Transverse colon (tissue), 4 donors: ENCODE measurements at regions not wholly inside any gene's neighbourhood (a gene's known extent, or its start where the extent isn't known, plus 50 kb on each side); places are given as distances from the start of the nearest gene placed in this dataset.
"Not testable (repeated sequence)": the region's sequence is repeated elsewhere in the genome, so short reads cannot be mapped to it uniquely, and the experiment has no call there.

Experiments
- DNase-seq: peaks from one replicate; pipeline ENCODE4 v3.0.0-alpha.2; 2019
- H3K27ac ChIP-seq, 4 donors: fragments of 200-600 bp; sonication (generic); 2 replicates each; pipeline ENCODE4 v1.5.1; 2016 to 2018; ENCODE audit warnings: inconsistent platforms in 4 of 4
- H3K27me3 ChIP-seq: fragments of 200-600 bp; sonication (generic); 2 replicates; pipeline ENCODE4 v1.5.1; 2017; ENCODE audit warnings: inconsistent platforms
- H3K36me3 ChIP-seq, 4 donors: fragments of 200-600 bp; sonication (generic); 2 replicates each; pipeline ENCODE4 v1.5.1; 2017 to 2019; ENCODE audit warnings: inconsistent platforms in 4 of 4
- H3K4me1 ChIP-seq, 4 donors: fragments of 200-600 bp; sonication (generic); 2 replicates each; pipeline ENCODE4 v1.5.1; 2017 to 2020; ENCODE audit warnings: inconsistent platforms in 4 of 4
- H3K4me3 ChIP-seq, 4 donors: fragments of 200-600 bp; sonication (generic); 1 replicate in 1 of 4; 2 replicates in 3 of 4; pipeline versions ENCODE4 v1.5.1 to v1.6.1; 2017 to 2019; ENCODE audit warnings: inconsistent platforms in 4 of 4
- H3K9me3 ChIP-seq, 2 donors: fragments of 200-600 bp; sonication (generic); 2 replicates each; pipeline ENCODE4 v1.5.1; 2017 to 2019; ENCODE audit warnings: inconsistent platforms in 2 of 2
- CTCF ChIP-seq, 5 experiments: fragments of 200-600 bp in 3 of 5; fragments of 450-650 bp in 2 of 5; sonication (generic) in 3 of 5; IDR thresholded peaks; 1 replicate in 2 of 5; 2 replicates in 3 of 5; pipeline ENCODE4 v1.5.1; 2016 to 2017; ENCODE audit warnings: antibody characterized with exemption in 5 of 5, inconsistent platforms in 3 of 5, mild to moderate bottlenecking in 2 of 5, moderate library complexity in 1 of 5
- EP300 ChIP-seq: sonication (generic); formaldehyde crosslinking; IDR thresholded peaks from one replicate; pipeline ENCODE4 v1.6.1; 2017; ENCODE audit warnings: antibody characterized with exemption, low read depth
- POLR2A ChIP-seq: fragments of 450-650 bp; IDR thresholded peaks from one replicate; pipeline ENCODE4 v1.6.1; 2016; ENCODE audit warnings: antibody characterized with exemption, mild to moderate bottlenecking, moderate library complexity
- POLR2AphosphoS5 ChIP-seq, 3 donors: sonication (generic); formaldehyde crosslinking; IDR thresholded peaks; one replicate each; pipeline ENCODE4 v1.6.1; 2016; ENCODE audit warnings: antibody characterized with exemption in 3 of 3
- WGBS, 2 donors: methylation state at CpG; one replicate each; pipeline ENCODE4 v1.1.5; 2018; ENCODE audit warnings: low coverage in 1 of 2; 5-methylcytosine and 5-hydroxymethylcytosine counted together
- in situ Hi-C, 4 donors: fragments of 200-750 bp; cut with MboI; loops; one replicate each; pipeline versions ENCODE4 v1.15.0 to v1.15.1; 2017; ENCODE audit warnings: low sequenced_read_pairs in 3 of 4, low pct_ligation_motif_present in 1 of 4, low pct_unique_long_range_greater_than_20kb in 1 of 4
- intact Hi-C: fragments of 100-400 bp; cut with DNase I; formaldehyde crosslinking; loops from one replicate; pipeline ENCODE4 v1.15.1; 2023; ENCODE audit warnings: low total_unique reads
- small RNA-seq, 4 donors: library from RNA; depleted of rRNA; stranded (forward); fragments of <200 nt; gene quantifications; one replicate each; pipeline ENCODE3, GENCODE V24; 2016

GRCh38 chr16:31810863-31811262 lies 62.7 kb upstream of the ZNF267 start:
- WGBS, 2 donors, result 27 to 49% methylated on average over 2 to 5 of the region's 5 CpGs
- in situ Hi-C loops, result no loop called here
- TF ChIP-seq CTCF (IDR thresholded peaks at IDR 0.05) (no peak), POLR2A (no peak), EP300 (no peak), POLR2AphosphoS5 (IDR thresholded peaks at IDR 0.05) (no peak)
- no peak for DNase-seq
- no peak overlapping the region for H3K4me3 ChIP-seq
- no peaks in the 10 kb centered on the region for H3K9me3 ChIP-seq
- no peaks in the 10 kb centered on the region for H3K36me3 ChIP-seq
- no peaks in the 10 kb centered on the region for H3K4me1 ChIP-seq
- H3K27me3 ChIP-seq, result no peaks in the 10 kb centered on the region
- no peak overlapping the region for H3K27ac ChIP-seq
- intact Hi-C loops, result no loop called here

- H3K9me3 ChIP-seq, H3K4me3 ChIP-seq, H3K4me1 ChIP-seq, H3K36me3 ChIP-seq, H3K27ac ChIP-seq, intact Hi-C loops, in situ Hi-C loops, DNase-seq: not testable (repeated sequence)
- WGBS, 2 donors, result 81% methylated on average over 3 of the region's 6 CpGs; no CpG with 5 or more reads in 1 of the 2 donors
- H3K27me3 ChIP-seq, result peaks cover 12% of the 10 kb centered on the region
Observed at GRCh38 chr16:31816141-31816540, 57.5 kb upstream of the ZNF267 start.

DNA sequence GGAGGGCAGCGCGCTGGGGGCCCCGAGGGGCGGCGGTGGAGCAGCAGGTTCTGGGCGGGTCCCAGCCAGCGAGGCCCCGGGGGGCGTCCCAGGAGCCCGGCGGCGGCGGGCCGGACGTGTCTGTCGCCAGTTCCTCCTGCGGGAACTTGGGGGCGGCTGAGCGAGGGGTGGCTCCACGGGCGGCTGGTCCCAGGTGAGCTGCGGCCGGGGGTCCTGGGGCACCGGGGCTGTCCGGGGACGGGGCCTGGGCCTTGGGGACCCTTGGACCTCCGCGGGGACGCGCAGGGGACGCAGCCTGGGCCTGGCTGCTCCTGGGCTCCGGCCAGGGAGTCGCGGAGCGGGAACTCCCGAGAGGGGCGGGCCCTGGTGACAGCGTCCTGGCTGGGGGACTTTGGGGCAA lies 54.2 kb upstream of the ZNF267 start:
- intact Hi-C loops (no loop called here), in situ Hi-C loops (no loop called here)
- no peak for DNase-seq
- WGBS, 2 donors, result 88% methylated on average over 12 of the region's 38 CpGs; no CpG with 5 or more reads in 1 of the 2 donors
- H3K9me3 ChIP-seq, result no peaks in the 10 kb centered on the region
- H3K27me3 ChIP-seq, result peaks cover 12% of the 10 kb centered on the region
- H3K36me3 ChIP-seq, result no peaks in the 10 kb centered on the region
- H3K4me3 ChIP-seq, result no peak overlapping the region
- no peak overlapping the region for H3K27ac ChIP-seq
- no peaks in the 10 kb centered on the region for H3K4me1 ChIP-seq
- TF ChIP-seq POLR2AphosphoS5 (IDR thresholded peaks at IDR 0.05) (no peak), CTCF (IDR thresholded peaks at IDR 0.05) (no peak), POLR2A (no peak), EP300 (no peak)

DNA sequence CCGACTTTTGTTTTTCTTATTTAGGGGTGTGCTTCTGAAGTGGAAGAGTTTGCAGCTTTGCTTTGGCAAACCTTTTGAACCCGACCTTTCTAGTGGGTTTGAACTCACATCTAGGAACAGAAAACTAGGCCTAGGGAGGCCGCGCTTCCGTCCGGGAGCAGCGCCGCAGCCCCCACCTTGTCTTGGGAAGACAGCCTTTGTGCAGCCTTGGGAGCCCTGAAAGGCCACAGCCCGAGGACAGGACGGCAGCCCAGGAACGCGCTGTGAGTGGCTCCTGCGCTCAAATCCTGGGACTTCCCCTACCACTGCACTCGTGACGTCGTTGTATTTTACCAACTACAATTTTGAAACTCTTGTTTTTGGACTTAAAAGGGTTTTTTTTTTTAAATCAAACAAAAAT lies 53.7 kb upstream of the ZNF267 start:
- WGBS, 2 donors, result 88 to 93% methylated on average over 4 to 16 of the region's 16 CpGs
- Histone ChIP-seq H3K27ac (no peak overlapping the region), H3K4me3 (no peak overlapping the region), H3K4me1 (no peaks in the 10 kb centered on the region), H3K36me3 (no peaks in the 10 kb centered on the region), H3K27me3 (peaks cover 12% of the 10 kb centered on the region), H3K9me3 (no peaks in the 10 kb centered on the region)
- in situ Hi-C loops, result no loop called here
- intact Hi-C loops, result no loop called here
- no peak for TF ChIP-seq CTCF (IDR thresholded peaks at IDR 0.05)
- DNase-seq, result no peak

Small RNA genes in the stretch of these regions (small RNA-seq; reads per million reads assigned to genes)
- 0 reads per million in 4 donors for gene AC074050.1
